WTC11 (cell line): ENCODE measurements at regions not wholly inside any gene's neighbourhood (a gene's known extent, or its start where the extent isn't known, plus 50 kb on each side); places are given as distances from the start of the nearest gene placed in this dataset.

Source experiments
- ATAC-seq: fragments of 200-7000 bp; cut with Tn5 transposase; 2 replicates; pipeline ENCODE4 v1.10.0; 2021; ENCODE audit warnings: mild to moderate bottlenecking, moderate library complexity
- CTCF ChIA-PET: fragments of 300-600 bp; sonication (Branson Sonifier 250); formaldehyde crosslinking; loops from one replicate; lab custom pipeline; 2021; ENCODE audit warnings: antibody characterized with exemption; lab: Charles Lee
- POLR2A ChIA-PET: fragments of 350-600 bp; sonication (Branson Sonifier 250); formaldehyde crosslinking; loops from one replicate; lab custom pipeline; 2021; ENCODE audit warnings: antibody characterized with exemption; lab: Charles Lee
- DNase-seq: peaks from one replicate; pipeline ENCODE4 v3.0.0; 2021; ENCODE audit warnings: low spot score
- H3K27ac Mint-ChIP-seq: 2 replicates; pipeline ENCODE4 v1.8.0; 2021; ENCODE audit warnings: mixed read lengths
- H3K27me3 Mint-ChIP-seq: 2 replicates; pipeline ENCODE4 v1.8.0; 2021; ENCODE audit warnings: low read depth, mild to moderate bottlenecking, moderate library complexity, mixed read lengths
- H3K36me3 Mint-ChIP-seq: 2 replicates; pipeline ENCODE4 v1.8.0; 2021; ENCODE audit warnings: mixed read lengths
- H3K4me1 Mint-ChIP-seq: 2 replicates; pipeline ENCODE4 v1.8.0; 2022; ENCODE audit warnings: mixed read lengths
- H3K4me3 Mint-ChIP-seq: 2 replicates; pipeline ENCODE4 v1.8.0; 2021; ENCODE audit warnings: mild to moderate bottlenecking, moderate library complexity, mixed read lengths
- H3K9me3 Mint-ChIP-seq: 2 replicates; pipeline ENCODE4 v1.8.0; 2021; ENCODE audit warnings: mixed read lengths
- CREM ChIP-seq: sonication (generic); formaldehyde crosslinking; IDR thresholded peaks from 2 replicates; pipeline ENCODE4 v1.8.1; 2022; ENCODE audit warnings: mild to moderate bottlenecking, missing genetic modification reagents, moderate library complexity
- EMX1 ChIP-seq: fragments of 250-450 bp; sonication (Bioruptor Pico); IDR thresholded peaks from 2 replicates; pipeline ENCODE4 v1.8.0; 2021; ENCODE audit warnings: mild to moderate bottlenecking
- ESRRA ChIP-seq: sonication (generic); formaldehyde crosslinking; IDR thresholded peaks from 2 replicates; pipeline ENCODE4 v1.8.1; 2022; ENCODE audit warnings: mild to moderate bottlenecking, missing genetic modification reagents, borderline replicate concordance
- ETV6 ChIP-seq: sonication (generic); formaldehyde crosslinking; IDR thresholded peaks from 2 replicates; pipeline ENCODE4 v1.8.1; 2022; ENCODE audit warnings: mild to moderate bottlenecking, missing genetic modification reagents
- FOXJ3 ChIP-seq: sonication (generic); formaldehyde crosslinking; IDR thresholded peaks from 2 replicates; pipeline ENCODE4 v1.9.0; 2021; ENCODE audit warnings: missing genetic modification reagents, mild to moderate bottlenecking, borderline replicate concordance
- JUN ChIP-seq: sonication (generic); formaldehyde crosslinking; IDR thresholded peaks from 2 replicates; pipeline ENCODE4 v1.8.0; 2023; ENCODE audit warnings: mild to moderate bottlenecking, missing genetic modification reagents
- RELA ChIP-seq: sonication (generic); formaldehyde crosslinking; IDR thresholded peaks from 2 replicates; pipeline ENCODE4 v1.8.1; 2022; ENCODE audit warnings: missing genetic modification reagents, mild to moderate bottlenecking, borderline replicate concordance
- RORB ChIP-seq: fragments of 250-450 bp; sonication (Bioruptor Pico); IDR thresholded peaks from 2 replicates; pipeline ENCODE4 v1.9.0; 2021; ENCODE audit warnings: mild to moderate bottlenecking
- SMAD3 ChIP-seq: sonication (generic); formaldehyde crosslinking; IDR thresholded peaks from 2 replicates; pipeline ENCODE4 v1.8.0; 2022; ENCODE audit warnings: missing genetic modification reagents, mild to moderate bottlenecking, borderline replicate concordance
- SP1 ChIP-seq: sonication (generic); formaldehyde crosslinking; conservative IDR thresholded peaks from 2 replicates; pipeline ENCODE4 v1.8.1; 2022; ENCODE audit warnings: missing genetic modification reagents
- ZNF138 ChIP-seq: sonication (generic); formaldehyde crosslinking; conservative IDR thresholded peaks from 2 replicates; pipeline ENCODE4 v1.8.1; 2022; ENCODE audit warnings: mild to moderate bottlenecking, moderate library complexity, missing genetic modification reagents
- ZNF219 ChIP-seq: sonication (generic); formaldehyde crosslinking; IDR thresholded peaks from 2 replicates; pipeline ENCODE4 v1.8.0; 2023; ENCODE audit warnings: missing genetic modification reagents, mild to moderate bottlenecking, borderline replicate concordance
- ZNF263 ChIP-seq: sonication (generic); formaldehyde crosslinking; IDR thresholded peaks from 2 replicates; pipeline ENCODE4 v1.8.1; 2022; ENCODE audit warnings: low read depth, mild to moderate bottlenecking, moderate library complexity, missing genetic modification reagents
- ZNF423 ChIP-seq: fragments of 250-450 bp; sonication (Bioruptor Pico); IDR thresholded peaks from 2 replicates; pipeline ENCODE4 v2.1.2; 2022; ENCODE audit warnings: mild to moderate bottlenecking, moderate library complexity
- TF ChIP-seq, protein P1 (sequence below): sonication (generic); formaldehyde crosslinking; conservative IDR thresholded peaks from 2 replicates; pipeline ENCODE4 v1.8.1; 2023; ENCODE audit warnings: mild to moderate bottlenecking, low read depth, missing genetic modification reagents, moderate library complexity
- TF ChIP-seq, protein P2 (sequence below): sonication (generic); formaldehyde crosslinking; IDR thresholded peaks from 2 replicates; pipeline ENCODE4 v1.8.0; 2022; ENCODE audit warnings: missing genetic modification reagents
- TF ChIP-seq, protein P3 (sequence below): sonication (generic); formaldehyde crosslinking; IDR thresholded peaks from 2 replicates; pipeline ENCODE4 v1.8.0; 2023; ENCODE audit warnings: missing genetic modification reagents
- TF ChIP-seq, protein P4 (sequence below): sonication (generic); formaldehyde crosslinking; IDR thresholded peaks from 2 replicates; pipeline ENCODE4 v1.8.1; 2023; ENCODE audit warnings: mild to moderate bottlenecking, missing genetic modification reagents
- TF ChIP-seq, protein P5 (sequence below): fragments of 250-450 bp; sonication (Bioruptor Pico); IDR thresholded peaks from 2 replicates; pipeline ENCODE4 v1.9.0; 2021; ENCODE audit warnings: mild to moderate bottlenecking, borderline replicate concordance
- TF ChIP-seq, protein P6 (sequence below): fragments of 250-450 bp; sonication (Bioruptor Pico); IDR thresholded peaks from 2 replicates; pipeline ENCODE4 v1.9.0; 2021; ENCODE audit warnings: mild to moderate bottlenecking
- TF ChIP-seq, protein P7 (sequence below): sonication (generic); formaldehyde crosslinking; IDR thresholded peaks from 2 replicates; pipeline ENCODE4 v1.8.1; 2022; ENCODE audit warnings: low read depth, missing genetic modification reagents, borderline replicate concordance

DNA sequence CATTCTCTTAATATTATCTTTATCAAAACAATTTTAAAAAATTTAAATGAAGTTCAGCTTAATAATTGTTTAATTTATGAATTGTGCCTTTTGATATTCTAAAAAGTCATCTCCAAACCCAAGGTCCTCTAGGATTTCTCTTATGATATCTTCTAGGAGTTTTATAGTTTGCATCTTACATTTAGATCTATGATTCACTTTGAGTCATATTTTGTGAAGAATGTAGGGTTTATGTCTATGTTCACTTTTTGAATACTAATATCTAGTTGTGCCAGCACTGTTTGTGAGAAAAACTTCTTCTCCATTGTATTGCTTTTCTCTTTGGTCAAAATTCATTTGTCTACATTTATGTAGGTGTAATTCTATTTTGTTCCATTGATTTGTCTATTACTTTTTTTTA, 1068.4 kb upstream of the SPRY2 start (continued):
- TF ChIP-seq, protein P1, sequence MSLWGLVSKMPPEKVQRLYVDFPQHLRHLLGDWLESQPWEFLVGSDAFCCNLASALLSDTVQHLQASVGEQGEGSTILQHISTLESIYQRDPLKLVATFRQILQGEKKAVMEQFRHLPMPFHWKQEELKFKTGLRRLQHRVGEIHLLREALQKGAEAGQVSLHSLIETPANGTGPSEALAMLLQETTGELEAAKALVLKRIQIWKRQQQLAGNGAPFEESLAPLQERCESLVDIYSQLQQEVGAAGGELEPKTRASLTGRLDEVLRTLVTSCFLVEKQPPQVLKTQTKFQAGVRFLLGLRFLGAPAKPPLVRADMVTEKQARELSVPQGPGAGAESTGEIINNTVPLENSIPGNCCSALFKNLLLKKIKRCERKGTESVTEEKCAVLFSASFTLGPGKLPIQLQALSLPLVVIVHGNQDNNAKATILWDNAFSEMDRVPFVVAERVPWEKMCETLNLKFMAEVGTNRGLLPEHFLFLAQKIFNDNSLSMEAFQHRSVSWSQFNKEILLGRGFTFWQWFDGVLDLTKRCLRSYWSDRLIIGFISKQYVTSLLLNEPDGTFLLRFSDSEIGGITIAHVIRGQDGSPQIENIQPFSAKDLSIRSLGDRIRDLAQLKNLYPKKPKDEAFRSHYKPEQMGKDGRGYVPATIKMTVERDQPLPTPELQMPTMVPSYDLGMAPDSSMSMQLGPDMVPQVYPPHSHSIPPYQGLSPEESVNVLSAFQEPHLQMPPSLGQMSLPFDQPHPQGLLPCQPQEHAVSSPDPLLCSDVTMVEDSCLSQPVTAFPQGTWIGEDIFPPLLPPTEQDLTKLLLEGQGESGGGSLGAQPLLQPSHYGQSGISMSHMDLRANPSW (CRISPR knock-in tag): no peak
- TF ChIP-seq ZNF138 (CRISPR knock-in tag): no peak
- TF ChIP-seq, protein P2, sequence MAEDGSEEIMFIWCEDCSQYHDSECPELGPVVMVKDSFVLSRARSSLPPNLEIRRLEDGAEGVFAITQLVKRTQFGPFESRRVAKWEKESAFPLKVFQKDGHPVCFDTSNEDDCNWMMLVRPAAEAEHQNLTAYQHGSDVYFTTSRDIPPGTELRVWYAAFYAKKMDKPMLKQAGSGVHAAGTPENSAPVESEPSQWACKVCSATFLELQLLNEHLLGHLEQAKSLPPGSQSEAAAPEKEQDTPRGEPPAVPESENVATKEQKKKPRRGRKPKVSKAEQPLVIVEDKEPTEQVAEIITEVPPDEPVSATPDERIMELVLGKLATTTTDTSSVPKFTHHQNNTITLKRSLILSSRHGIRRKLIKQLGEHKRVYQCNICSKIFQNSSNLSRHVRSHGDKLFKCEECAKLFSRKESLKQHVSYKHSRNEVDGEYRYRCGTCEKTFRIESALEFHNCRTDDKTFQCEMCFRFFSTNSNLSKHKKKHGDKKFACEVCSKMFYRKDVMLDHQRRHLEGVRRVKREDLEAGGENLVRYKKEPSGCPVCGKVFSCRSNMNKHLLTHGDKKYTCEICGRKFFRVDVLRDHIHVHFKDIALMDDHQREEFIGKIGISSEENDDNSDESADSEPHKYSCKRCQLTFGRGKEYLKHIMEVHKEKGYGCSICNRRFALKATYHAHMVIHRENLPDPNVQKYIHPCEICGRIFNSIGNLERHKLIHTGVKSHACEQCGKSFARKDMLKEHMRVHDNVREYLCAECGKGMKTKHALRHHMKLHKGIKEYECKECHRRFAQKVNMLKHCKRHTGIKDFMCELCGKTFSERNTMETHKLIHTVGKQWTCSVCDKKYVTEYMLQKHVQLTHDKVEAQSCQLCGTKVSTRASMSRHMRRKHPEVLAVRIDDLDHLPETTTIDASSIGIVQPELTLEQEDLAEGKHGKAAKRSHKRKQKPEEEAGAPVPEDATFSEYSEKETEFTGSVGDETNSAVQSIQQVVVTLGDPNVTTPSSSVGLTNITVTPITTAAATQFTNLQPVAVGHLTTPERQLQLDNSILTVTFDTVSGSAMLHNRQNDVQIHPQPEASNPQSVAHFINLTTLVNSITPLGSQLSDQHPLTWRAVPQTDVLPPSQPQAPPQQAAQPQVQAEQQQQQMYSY: no peak

DNA sequence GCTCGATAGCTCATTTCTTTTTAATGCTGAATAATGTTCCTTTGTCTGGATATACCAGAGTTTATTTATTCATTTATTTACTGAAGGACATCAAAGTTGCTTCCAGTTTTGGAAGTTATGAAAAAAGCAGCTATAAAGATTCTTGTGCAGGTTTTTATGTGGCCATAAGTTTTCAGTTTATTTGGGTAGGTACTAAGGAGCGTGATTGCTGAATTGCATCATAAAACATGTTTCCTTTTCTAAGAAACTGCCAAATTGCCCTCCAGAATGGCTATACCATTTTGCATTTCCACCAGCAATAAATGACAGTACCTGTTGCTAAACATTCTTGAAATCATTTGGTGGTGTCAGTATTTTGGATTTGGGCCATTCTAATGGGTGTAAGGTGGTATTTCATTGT, 1067.7 kb upstream of the SPRY2 start:
- H3K27me3 Mint-ChIP-seq: no peaks in the 10 kb centered on the region
- DNase-seq (no peak), ATAC-seq (no peak)
- H3K9me3 Mint-ChIP-seq: no peaks in the 10 kb centered on the region
- H3K4me1 Mint-ChIP-seq: no peaks in the 10 kb centered on the region
- ChIA-PET POLR2A (no interaction called here), CTCF (no interaction called here)
- H3K36me3 Mint-ChIP-seq: no peaks in the 10 kb centered on the region
- TF ChIP-seq SMAD3 (CRISPR knock-in tag): no peak
- no peak for TF ChIP-seq SP1 (CRISPR knock-in tag)
- no peak for TF ChIP-seq RORB (CRISPR knock-in tag)
- TF ChIP-seq, protein P3, sequence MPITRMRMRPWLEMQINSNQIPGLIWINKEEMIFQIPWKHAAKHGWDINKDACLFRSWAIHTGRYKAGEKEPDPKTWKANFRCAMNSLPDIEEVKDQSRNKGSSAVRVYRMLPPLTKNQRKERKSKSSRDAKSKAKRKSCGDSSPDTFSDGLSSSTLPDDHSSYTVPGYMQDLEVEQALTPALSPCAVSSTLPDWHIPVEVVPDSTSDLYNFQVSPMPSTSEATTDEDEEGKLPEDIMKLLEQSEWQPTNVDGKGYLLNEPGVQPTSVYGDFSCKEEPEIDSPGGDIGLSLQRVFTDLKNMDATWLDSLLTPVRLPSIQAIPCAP: no peak
- no peak for TF ChIP-seq CREM (CRISPR knock-in tag)
- TF ChIP-seq, protein P4, sequence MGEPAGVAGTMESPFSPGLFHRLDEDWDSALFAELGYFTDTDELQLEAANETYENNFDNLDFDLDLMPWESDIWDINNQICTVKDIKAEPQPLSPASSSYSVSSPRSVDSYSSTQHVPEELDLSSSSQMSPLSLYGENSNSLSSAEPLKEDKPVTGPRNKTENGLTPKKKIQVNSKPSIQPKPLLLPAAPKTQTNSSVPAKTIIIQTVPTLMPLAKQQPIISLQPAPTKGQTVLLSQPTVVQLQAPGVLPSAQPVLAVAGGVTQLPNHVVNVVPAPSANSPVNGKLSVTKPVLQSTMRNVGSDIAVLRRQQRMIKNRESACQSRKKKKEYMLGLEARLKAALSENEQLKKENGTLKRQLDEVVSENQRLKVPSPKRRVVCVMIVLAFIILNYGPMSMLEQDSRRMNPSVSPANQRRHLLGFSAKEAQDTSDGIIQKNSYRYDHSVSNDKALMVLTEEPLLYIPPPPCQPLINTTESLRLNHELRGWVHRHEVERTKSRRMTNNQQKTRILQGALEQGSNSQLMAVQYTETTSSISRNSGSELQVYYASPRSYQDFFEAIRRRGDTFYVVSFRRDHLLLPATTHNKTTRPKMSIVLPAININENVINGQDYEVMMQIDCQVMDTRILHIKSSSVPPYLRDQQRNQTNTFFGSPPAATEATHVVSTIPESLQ (CRISPR knock-in tag): no peak
- no peak for TF ChIP-seq ZNF263
- TF ChIP-seq FOXJ3 (CRISPR knock-in tag): no peak
- no peak for TF ChIP-seq ETV6
- TF ChIP-seq ESRRA (CRISPR knock-in tag): no peak
- TF ChIP-seq, protein P5, sequence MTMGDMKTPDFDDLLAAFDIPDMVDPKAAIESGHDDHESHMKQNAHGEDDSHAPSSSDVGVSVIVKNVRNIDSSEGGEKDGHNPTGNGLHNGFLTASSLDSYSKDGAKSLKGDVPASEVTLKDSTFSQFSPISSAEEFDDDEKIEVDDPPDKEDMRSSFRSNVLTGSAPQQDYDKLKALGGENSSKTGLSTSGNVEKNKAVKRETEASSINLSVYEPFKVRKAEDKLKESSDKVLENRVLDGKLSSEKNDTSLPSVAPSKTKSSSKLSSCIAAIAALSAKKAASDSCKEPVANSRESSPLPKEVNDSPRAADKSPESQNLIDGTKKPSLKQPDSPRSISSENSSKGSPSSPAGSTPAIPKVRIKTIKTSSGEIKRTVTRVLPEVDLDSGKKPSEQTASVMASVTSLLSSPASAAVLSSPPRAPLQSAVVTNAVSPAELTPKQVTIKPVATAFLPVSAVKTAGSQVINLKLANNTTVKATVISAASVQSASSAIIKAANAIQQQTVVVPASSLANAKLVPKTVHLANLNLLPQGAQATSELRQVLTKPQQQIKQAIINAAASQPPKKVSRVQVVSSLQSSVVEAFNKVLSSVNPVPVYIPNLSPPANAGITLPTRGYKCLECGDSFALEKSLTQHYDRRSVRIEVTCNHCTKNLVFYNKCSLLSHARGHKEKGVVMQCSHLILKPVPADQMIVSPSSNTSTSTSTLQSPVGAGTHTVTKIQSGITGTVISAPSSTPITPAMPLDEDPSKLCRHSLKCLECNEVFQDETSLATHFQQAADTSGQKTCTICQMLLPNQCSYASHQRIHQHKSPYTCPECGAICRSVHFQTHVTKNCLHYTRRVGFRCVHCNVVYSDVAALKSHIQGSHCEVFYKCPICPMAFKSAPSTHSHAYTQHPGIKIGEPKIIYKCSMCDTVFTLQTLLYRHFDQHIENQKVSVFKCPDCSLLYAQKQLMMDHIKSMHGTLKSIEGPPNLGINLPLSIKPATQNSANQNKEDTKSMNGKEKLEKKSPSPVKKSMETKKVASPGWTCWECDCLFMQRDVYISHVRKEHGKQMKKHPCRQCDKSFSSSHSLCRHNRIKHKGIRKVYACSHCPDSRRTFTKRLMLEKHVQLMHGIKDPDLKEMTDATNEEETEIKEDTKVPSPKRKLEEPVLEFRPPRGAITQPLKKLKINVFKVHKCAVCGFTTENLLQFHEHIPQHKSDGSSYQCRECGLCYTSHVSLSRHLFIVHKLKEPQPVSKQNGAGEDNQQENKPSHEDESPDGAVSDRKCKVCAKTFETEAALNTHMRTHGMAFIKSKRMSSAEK (CRISPR knock-in tag): no peak
- TF ChIP-seq, protein P6, sequence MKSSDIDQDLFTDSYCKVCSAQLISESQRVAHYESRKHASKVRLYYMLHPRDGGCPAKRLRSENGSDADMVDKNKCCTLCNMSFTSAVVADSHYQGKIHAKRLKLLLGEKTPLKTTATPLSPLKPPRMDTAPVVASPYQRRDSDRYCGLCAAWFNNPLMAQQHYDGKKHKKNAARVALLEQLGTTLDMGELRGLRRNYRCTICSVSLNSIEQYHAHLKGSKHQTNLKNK: no peak
- TF ChIP-seq, protein P7, sequence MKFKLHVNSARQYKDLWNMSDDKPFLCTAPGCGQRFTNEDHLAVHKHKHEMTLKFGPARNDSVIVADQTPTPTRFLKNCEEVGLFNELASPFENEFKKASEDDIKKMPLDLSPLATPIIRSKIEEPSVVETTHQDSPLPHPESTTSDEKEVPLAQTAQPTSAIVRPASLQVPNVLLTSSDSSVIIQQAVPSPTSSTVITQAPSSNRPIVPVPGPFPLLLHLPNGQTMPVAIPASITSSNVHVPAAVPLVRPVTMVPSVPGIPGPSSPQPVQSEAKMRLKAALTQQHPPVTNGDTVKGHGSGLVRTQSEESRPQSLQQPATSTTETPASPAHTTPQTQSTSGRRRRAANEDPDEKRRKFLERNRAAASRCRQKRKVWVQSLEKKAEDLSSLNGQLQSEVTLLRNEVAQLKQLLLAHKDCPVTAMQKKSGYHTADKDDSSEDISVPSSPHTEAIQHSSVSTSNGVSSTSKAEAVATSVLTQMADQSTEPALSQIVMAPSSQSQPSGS (CRISPR knock-in tag): no peak
- no peak for TF ChIP-seq ZNF423 (CRISPR knock-in tag)
- no peak for TF ChIP-seq JUN (CRISPR knock-in tag)
- no peak for TF ChIP-seq ZNF219 (CRISPR knock-in tag)
- no peak for TF ChIP-seq EMX1 (CRISPR knock-in tag)
- no peak for TF ChIP-seq RELA
- no peak overlapping the region for H3K4me3 Mint-ChIP-seq
- no peak overlapping the region for H3K27ac Mint-ChIP-seq
